HepG2 (cell line): ENCODE measurements at regions not wholly inside any gene's neighbourhood (a gene's known extent, or its start where the extent isn't known, plus 50 kb on each side); places are given as distances from the start of the nearest gene placed in this dataset.

Experiments
- DNMT3B ChIP-seq: conservative IDR thresholded peaks from 2 replicates; pipeline ENCODE4 v1.6.1; 2016; ENCODE audit warnings: missing biosample characterization, control low read depth
- GFI1 ChIP-seq: sonication (generic); formaldehyde crosslinking; IDR thresholded peaks from 2 replicates; pipeline ENCODE4 v1.5.0; 2020; ENCODE audit warnings: missing genetic modification reagents, mild to moderate bottlenecking, borderline replicate concordance
- HIVEP1 ChIP-seq: sonication (generic); formaldehyde crosslinking; IDR thresholded peaks from 2 replicates; pipeline ENCODE4 v1.4.0; 2020; ENCODE audit warnings: mild to moderate bottlenecking, missing genetic modification reagents
- HNF4G ChIP-seq, 2 experiments: sonication (generic) in 1 of 2; formaldehyde crosslinking in 1 of 2; IDR thresholded peaks; 2 replicates each; pipeline versions ENCODE4 v1.4.0 to v1.6.1; 2011 to 2020; ENCODE audit warnings: borderline replicate concordance in 2 of 2, low read depth in 2 of 2, mild to moderate bottlenecking in 2 of 2, low read length in 1 of 2, missing genetic modification reagents in 1 of 2, moderate library complexity in 1 of 2
- MED1 ChIP-seq: sonication (generic); formaldehyde crosslinking; IDR thresholded peaks from 2 replicates; pipeline ENCODE4 v1.4.0; 2020; ENCODE audit warnings: missing genetic modification reagents
- NR3C1 ChIP-seq: sonication (generic); formaldehyde crosslinking; IDR thresholded peaks from 2 replicates; pipeline ENCODE4 v1.4.0; 2020; ENCODE audit warnings: missing genetic modification reagents
- RXRA ChIP-seq: sonication (generic); formaldehyde crosslinking; IDR thresholded peaks from 2 replicates; pipeline ENCODE4 v1.5.1; 2020; ENCODE audit warnings: missing genetic modification reagents
- SMAD1 ChIP-seq: sonication (generic); formaldehyde crosslinking; IDR thresholded peaks from 2 replicates; pipeline ENCODE4 v1.4.0; 2020; ENCODE audit warnings: missing genetic modification reagents, low read depth, mild to moderate bottlenecking, borderline replicate concordance
- ZMYM3 ChIP-seq: sonication (generic); formaldehyde crosslinking; IDR thresholded peaks from 2 replicates; pipeline ENCODE4 v1.5.1; 2020; ENCODE audit warnings: mild to moderate bottlenecking, missing genetic modification reagents
- ZNF292 ChIP-seq: sonication (generic); formaldehyde crosslinking; IDR thresholded peaks from 2 replicates; pipeline ENCODE4 v1.8.1; 2022; ENCODE audit warnings: mild to moderate bottlenecking, low read depth, missing genetic modification reagents, borderline replicate concordance
- ZNF703 ChIP-seq: sonication (generic); formaldehyde crosslinking; IDR thresholded peaks from 2 replicates; pipeline ENCODE4 v1.5.1; 2020; ENCODE audit warnings: missing genetic modification reagents, mild to moderate bottlenecking, moderate library complexity, borderline replicate concordance
- ZNF772 ChIP-seq: sonication (generic); formaldehyde crosslinking; IDR thresholded peaks from 2 replicates; pipeline ENCODE4 v1.5.0; 2020; ENCODE audit warnings: mild to moderate bottlenecking, missing genetic modification reagents
- ZSCAN12 ChIP-seq: sonication (generic); formaldehyde crosslinking; IDR thresholded peaks from 2 replicates; pipeline ENCODE4 v1.9.0; 2021; ENCODE audit warnings: mild to moderate bottlenecking, missing genetic modification reagents
- ZSCAN31 ChIP-seq: sonication (generic); formaldehyde crosslinking; IDR thresholded peaks from 2 replicates; pipeline ENCODE4 v1.5.0; 2020; ENCODE audit warnings: low read depth, mild to moderate bottlenecking, missing genetic modification reagents
- TF ChIP-seq, protein P1 (sequence below): sonication (generic); formaldehyde crosslinking; IDR thresholded peaks from 2 replicates; pipeline ENCODE4 v1.5.1; 2020; ENCODE audit warnings: mild to moderate bottlenecking, missing genetic modification reagents

DNA sequence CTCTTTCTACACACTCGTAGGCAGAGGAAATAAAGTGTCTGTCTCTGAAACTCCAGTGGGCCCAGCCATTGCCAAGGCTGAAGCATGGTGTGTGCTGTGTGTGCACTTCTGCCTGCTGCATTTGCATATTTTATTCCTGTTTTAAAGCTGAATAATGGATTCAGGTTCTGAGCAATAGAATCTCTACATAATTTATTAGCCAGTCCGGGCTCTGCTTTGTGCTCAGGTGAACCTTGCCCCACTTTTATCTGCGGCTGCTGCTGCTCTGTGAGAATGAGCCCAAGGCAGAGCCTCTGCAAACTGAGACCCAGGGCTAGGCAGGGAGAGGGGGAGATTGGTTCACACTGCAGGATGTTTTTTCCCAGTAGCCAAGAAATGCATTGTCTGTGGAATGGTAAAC, 64.6 kb upstream of the SH3BP4 start (continued):
- TF ChIP-seq ZSCAN12 (CRISPR knock-in tag) (no peak), ZNF772 (CRISPR knock-in tag) (peak; percentile 68; the same call in 1 of the 2 replicates), HNF4G (IDR thresholded peaks at IDR 0.05; ENCODE audit: borderline replicate concordance, low read depth, low read length) (peak; percentile 23; the same call in 1 of the 2 replicates), HNF4G (CRISPR knock-in tag; IDR thresholded peaks at IDR 0.05; ENCODE audit: borderline replicate concordance, low read depth) (no peak), RXRA (peak; percentile 61; the same call in 1 of the 2 replicates), GFI1 (CRISPR knock-in tag) (no peak), ZNF703 (CRISPR knock-in tag) (no peak), NR3C1 (CRISPR knock-in tag) (no peak), ZMYM3 (CRISPR knock-in tag) (peak; percentile 94), MED1 (CRISPR knock-in tag) (peak; percentile 41; the same call in 1 of the 2 replicates), HIVEP1 (no peak), DNMT3B (CRISPR knock-in tag) (no peak), SMAD1 (CRISPR knock-in tag) (no peak), ZSCAN31 (CRISPR knock-in tag) (peak; percentile 64; the same call in 1 of the 2 replicates), ZNF292 (peak; percentile 55; the same call in 1 of the 2 replicates)
- TF ChIP-seq, protein P1, sequence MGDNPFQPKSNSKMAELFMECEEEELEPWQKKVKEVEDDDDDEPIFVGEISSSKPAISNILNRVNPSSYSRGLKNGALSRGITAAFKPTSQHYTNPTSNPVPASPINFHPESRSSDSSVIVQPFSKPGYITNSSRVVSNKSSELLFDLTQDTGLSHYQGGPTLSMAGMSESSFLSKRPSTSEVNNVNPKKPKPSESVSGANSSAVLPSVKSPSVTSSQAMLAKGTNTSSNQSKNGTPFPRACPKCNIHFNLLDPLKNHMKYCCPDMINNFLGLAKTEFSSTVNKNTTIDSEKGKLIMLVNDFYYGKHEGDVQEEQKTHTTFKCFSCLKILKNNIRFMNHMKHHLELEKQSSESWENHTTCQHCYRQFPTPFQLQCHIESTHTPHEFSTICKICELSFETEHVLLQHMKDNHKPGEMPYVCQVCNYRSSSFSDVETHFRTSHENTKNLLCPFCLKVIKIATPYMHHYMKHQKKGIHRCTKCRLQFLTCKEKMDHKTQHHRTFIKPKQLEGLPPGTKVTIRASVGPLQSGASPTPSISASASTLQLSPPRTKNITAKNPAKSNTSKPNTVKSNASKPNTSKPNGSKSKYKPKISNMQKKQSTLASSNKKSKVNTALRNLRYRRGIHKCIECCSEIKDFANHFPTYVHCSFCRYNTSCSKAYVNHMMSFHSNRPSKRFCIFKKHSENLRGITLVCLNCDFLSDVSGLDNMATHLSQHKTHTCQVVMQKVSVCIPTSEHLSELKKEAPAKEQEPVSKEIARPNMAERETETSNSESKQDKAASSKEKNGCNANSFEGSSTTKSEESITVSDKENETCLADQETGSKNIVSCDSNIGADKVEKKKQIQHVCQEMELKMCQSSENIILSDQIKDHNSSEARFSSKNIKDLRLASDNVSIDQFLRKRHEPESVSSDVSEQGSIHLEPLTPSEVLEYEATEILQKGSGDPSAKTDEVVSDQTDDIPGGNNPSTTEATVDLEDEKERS (CRISPR knock-in tag), result no peak
